ENCODE measurements at regions not wholly inside any gene's neighbourhood (a gene's known extent, or its start where the extent isn't known, plus 50 kb on each side); places are given as distances from the start of the nearest gene placed in this dataset.

- 0% methylated on average over 8 of the region's 95 CpGs for WGBS (ENCODE audit: insufficient coverage, low coverage, low lambda C conversion rate, missing lambda C conversion rate)
- peak; percentile 89 to 94 (median 94) for DNase-seq
- H3K4me3 ChIP-seq: peak overlapping the region; percentile 61 to 80 (median 80)
Observed at GRCh38 chr17:81345228-81346089, 49.8 kb upstream of the BAHCC1 start.

More at GRCh38 chr17:81345228-81346089, 49.8 kb upstream of the BAHCC1 start:
- intact Hi-C loops (cut with DNase I): no loop called here
- peak; percentile 55 to 71 (median 67) for ATAC-seq
- Histone ChIP-seq H3K27ac (peak overlapping the region; percentile 86 to 98 (median 96)), H3K4me1 (peaks cover 0 to 31% (median 14%) of the 10 kb centered on the region in 4 donors), H3K27me3 (no peaks in the 10 kb centered on the region), H3K9me3 (no peaks in the 10 kb centered on the region), H3K36me3 (no peaks in the 10 kb centered on the region)
- peak; percentile 89 for TF ChIP-seq POLR2A (IDR thresholded peaks at IDR 0.05)
- TF ChIP-seq, protein P1, sequence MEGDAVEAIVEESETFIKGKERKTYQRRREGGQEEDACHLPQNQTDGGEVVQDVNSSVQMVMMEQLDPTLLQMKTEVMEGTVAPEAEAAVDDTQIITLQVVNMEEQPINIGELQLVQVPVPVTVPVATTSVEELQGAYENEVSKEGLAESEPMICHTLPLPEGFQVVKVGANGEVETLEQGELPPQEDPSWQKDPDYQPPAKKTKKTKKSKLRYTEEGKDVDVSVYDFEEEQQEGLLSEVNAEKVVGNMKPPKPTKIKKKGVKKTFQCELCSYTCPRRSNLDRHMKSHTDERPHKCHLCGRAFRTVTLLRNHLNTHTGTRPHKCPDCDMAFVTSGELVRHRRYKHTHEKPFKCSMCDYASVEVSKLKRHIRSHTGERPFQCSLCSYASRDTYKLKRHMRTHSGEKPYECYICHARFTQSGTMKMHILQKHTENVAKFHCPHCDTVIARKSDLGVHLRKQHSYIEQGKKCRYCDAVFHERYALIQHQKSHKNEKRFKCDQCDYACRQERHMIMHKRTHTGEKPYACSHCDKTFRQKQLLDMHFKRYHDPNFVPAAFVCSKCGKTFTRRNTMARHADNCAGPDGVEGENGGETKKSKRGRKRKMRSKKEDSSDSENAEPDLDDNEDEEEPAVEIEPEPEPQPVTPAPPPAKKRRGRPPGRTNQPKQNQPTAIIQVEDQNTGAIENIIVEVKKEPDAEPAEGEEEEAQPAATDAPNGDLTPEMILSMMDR (IDR thresholded peaks at IDR 0.05): peak in 2 of 4 donors; percentile 21 to 43
